A549 (cell line): ENCODE measurements at regions not wholly inside any gene's neighbourhood (a gene's known extent, or its start where the extent isn't known, plus 50 kb on each side); places are given as distances from the start of the nearest gene placed in this dataset.

Source experiments
- ATAC-seq, 2 experiments: fragments of 200-7000 bp in 1 of 2; fragments of >200 bp in 1 of 2; cut with Nextera tagmentation in 1 of 2; cut with Tn5 transposase in 1 of 2; 3 replicates each; pipeline versions ENCODE4 v1.8.0 to v1.9.1; 2018 to 2020; ENCODE audit warnings: mild to moderate bottlenecking in 1 of 2, moderate library complexity in 1 of 2
- CTCF ChIA-PET: fragments of 300-600 bp; sonication (Branson Sonifier 250); formaldehyde crosslinking; extraction: SDS; loops from one replicate; lab custom pipeline; 2021; ENCODE audit warnings: antibody characterized with exemption, inconsistent platforms; lab: Yijun Ruan, JAX
- POLR2A ChIA-PET: fragments of 350-600 bp; formaldehyde crosslinking; extraction: SDS; loops from one replicate; lab custom pipeline; 2021; ENCODE audit warnings: antibody characterized with exemption, inconsistent platforms; lab: Yijun Ruan, JAX
- DNase-seq, 2 experiments: peaks; one replicate each; pipeline versions ENCODE4 v3.0.0 to v3.0.0-alpha.2; 2011 to 2016; ENCODE audit warnings: low read depth in 1 of 2, low spot score in 1 of 2
- FAIRE-seq: peaks from 2 replicates; lab custom pipeline; 2011; peaks lifted over from hg19 to GRCh38; lab: Jason Lieb, UNC
- H3K27ac ChIP-seq, 2 experiments: fragments of >200 bp; sonication (Bioruptor Twin); formaldehyde crosslinking; 3 replicates each; pipeline ENCODE4 v1.5.1; 2016 to 2017
- H3K4me1 ChIP-seq: fragments of >200 bp; sonication (Bioruptor Twin); formaldehyde crosslinking; 3 replicates; pipeline ENCODE4 v1.6.1; 2016
- H3K4me2 ChIP-seq: fragments of >200 bp; sonication (Bioruptor Twin); formaldehyde crosslinking; 3 replicates; pipeline ENCODE4 v1.6.1; 2016
- H3K4me3 ChIP-seq: fragments of >200 bp; sonication (Bioruptor Twin); formaldehyde crosslinking; 3 replicates; pipeline ENCODE4 v1.5.1; 2016
- H3K9me3 ChIP-seq: fragments of >200 bp; sonication (Bioruptor Twin); formaldehyde crosslinking; 3 replicates; pipeline ENCODE4 v1.6.1; 2016
- BHLHE40 ChIP-seq: IDR thresholded peaks from 2 replicates; pipeline ENCODE4 v1.6.1; 2012; ENCODE audit warnings: low read depth, low read length, inconsistent platforms
- CEBPB ChIP-seq, 2 experiments: fragments of >200 bp in 1 of 2; sonication (Bioruptor Twin) in 1 of 2; formaldehyde crosslinking in 1 of 2; IDR thresholded peaks; 2 replicates each; pipeline ENCODE4 v1.6.1; 2012 to 2016
- CHD4 ChIP-seq: fragments of 200-600 bp; sonication (generic); IDR thresholded peaks from 2 replicates; pipeline ENCODE4 v1.6.1; 2016; ENCODE audit warnings: antibody characterized with exemption, mild to moderate bottlenecking, borderline replicate concordance
- CTCF ChIP-seq: fragments of >200 bp; sonication (Bioruptor Twin); formaldehyde crosslinking; IDR thresholded peaks from 3 replicates; pipeline ENCODE4 v1.5.1; 2016
- E2F6 ChIP-seq: IDR thresholded peaks from 2 replicates; pipeline ENCODE4 v1.6.1; 2012; ENCODE audit warnings: low read depth, borderline replicate concordance
- ELK1 ChIP-seq: fragments of 150-350 bp; IDR thresholded peaks from 2 replicates; pipeline ENCODE4 v1.6.1; 2014; ENCODE audit warnings: low read depth, mild to moderate bottlenecking, low read length
- FOSL2 ChIP-seq, 2 experiments: fragments of 450-650 bp in 1 of 2; fragments of >200 bp in 1 of 2; sonication (Bioruptor Twin) in 1 of 2; formaldehyde crosslinking; IDR thresholded peaks; 2 replicates each; pipeline versions ENCODE4 v1.5.0 to v1.6.1; 2016 to 2020; ENCODE audit warnings: mild to moderate bottlenecking in 1 of 2, moderate library complexity in 1 of 2
- GATA3 ChIP-seq: IDR thresholded peaks from 2 replicates; pipeline ENCODE4 v1.6.1; 2012; ENCODE audit warnings: borderline replicate concordance
- HDAC2 ChIP-seq: fragments of 200-600 bp; sonication (generic); IDR thresholded peaks from 2 replicates; pipeline ENCODE4 v1.6.1; 2016
- HOXB13 ChIP-seq: fragments of 250-450 bp; sonication (Bioruptor Pico); IDR thresholded peaks from 2 replicates; pipeline ENCODE4 v1.5.0; 2020; ENCODE audit warnings: low read depth, mild to moderate bottlenecking, moderate library complexity
- HOXB5 ChIP-seq: fragments of 250-450 bp; sonication (Bioruptor Pico); IDR thresholded peaks from 2 replicates; pipeline ENCODE4 v1.5.0; 2020; ENCODE audit warnings: mild to moderate bottlenecking, moderate library complexity
- JUN ChIP-seq, 2 experiments: fragments of >200 bp; sonication (Bioruptor Twin); formaldehyde crosslinking; IDR thresholded peaks; 2 replicates in 1 of 2; 3 replicates in 1 of 2; pipeline ENCODE4 v1.6.1; 2016 to 2017
- JUNB ChIP-seq: fragments of >200 bp; sonication (Bioruptor Twin); formaldehyde crosslinking; IDR thresholded peaks from 2 replicates; pipeline ENCODE4 v1.6.1; 2016
- KDM1A ChIP-seq: fragments of 200-600 bp; sonication (generic); IDR thresholded peaks from 2 replicates; pipeline ENCODE4 v1.6.1; 2016; ENCODE audit warnings: low read depth, mild to moderate bottlenecking
- MAFK ChIP-seq: fragments of 450-650 bp; IDR thresholded peaks from 2 replicates; pipeline ENCODE4 v1.6.1; 2014; ENCODE audit not compliant: partially characterized antibody
- MAX ChIP-seq: IDR thresholded peaks from 2 replicates; pipeline ENCODE4 v1.6.1; 2012
- MYC ChIP-seq: IDR thresholded peaks from 2 replicates; pipeline ENCODE4 v1.6.1; 2012; ENCODE audit warnings: mild to moderate bottlenecking, inconsistent platforms, low read length, improper control_type of control experiment, borderline replicate concordance
- NPAS2 ChIP-seq: fragments of 250-450 bp; sonication (Bioruptor Pico); IDR thresholded peaks from 2 replicates; pipeline ENCODE4 v1.8.0; 2022; ENCODE audit warnings: mild to moderate bottlenecking, moderate library complexity, borderline replicate concordance
- NR3C1 ChIP-seq: fragments of >200 bp; sonication (Bioruptor Twin); formaldehyde crosslinking; IDR thresholded peaks from 3 replicates; pipeline ENCODE4 v1.6.1; 2017
- POLR2A ChIP-seq: IDR thresholded peaks from 2 replicates; pipeline ENCODE4 v1.6.1; 2012; ENCODE audit warnings: mild to moderate bottlenecking, low read length
- RCOR1 ChIP-seq: fragments of 150-350 bp; IDR thresholded peaks from 2 replicates; pipeline ENCODE4 v1.6.1; 2014; ENCODE audit warnings: antibody characterized with exemption, low read length, low read depth
- RNF2 ChIP-seq: fragments of 200-600 bp; sonication (generic); IDR thresholded peaks from 2 replicates; pipeline ENCODE4 v1.6.1; 2016; ENCODE audit warnings: low read depth, mild to moderate bottlenecking, antibody characterized with exemption, moderate library complexity, borderline replicate concordance
- TP53 ChIP-seq: fragments of 250-450 bp; sonication (Bioruptor Pico); IDR thresholded peaks from 2 replicates; pipeline ENCODE4 v1.5.0; 2021; ENCODE audit warnings: mild to moderate bottlenecking, moderate library complexity
- ZNF302 ChIP-seq: fragments of 250-450 bp; sonication (Bioruptor Pico); IDR thresholded peaks from 2 replicates; pipeline ENCODE4 v1.9.0; 2021; ENCODE audit warnings: inconsistent platforms, mild to moderate bottlenecking, moderate library complexity
- ZSCAN20 ChIP-seq: fragments of 250-450 bp; sonication (Bioruptor Pico); IDR thresholded peaks from 2 replicates; pipeline ENCODE4 v1.8.0; 2022; ENCODE audit warnings: mild to moderate bottlenecking, moderate library complexity
- WGBS: methylation state at CpG from one replicate; pipeline ENCODE4 v1.1.6; 2017; ENCODE audit errors: missing lambda C conversion rate; 5-methylcytosine and 5-hydroxymethylcytosine counted together

GRCh38 chrX:117053260-117053659, 590.5 kb upstream of the CT83 start:
- CTCF ChIA-PET, result no interaction called here
- FAIRE-seq (no peak), DNase-seq (no peak)
- 11% methylated on average over 1 of the region's 1 CpG for WGBS
- Histone ChIP-seq H3K4me3 (no peak overlapping the region), H3K9me3 (no peaks in the 10 kb centered on the region), H3K4me1 (no peaks in the 10 kb centered on the region), H3K4me2 (no peak overlapping the region), H3K27ac (no peak overlapping the region)
- POLR2A ChIA-PET, result no interaction called here
- TF ChIP-seq MAFK (peak; percentile 50), CTCF (no peak)
- TF ChIP-seq, all 56 proteins: peak for 1
- no peak for ATAC-seq

- H3K27ac ChIP-seq, result no peak overlapping the region
- no peak for FAIRE-seq
- DNase-seq, result no peak
- no peak overlapping the region for H3K4me3 ChIP-seq
- ChIA-PET CTCF (no interaction called here), POLR2A (no interaction called here)
- WGBS, result 0% methylated on average over 1 of the region's 1 CpG
- H3K4me2 ChIP-seq, result no peak overlapping the region
- TF ChIP-seq BHLHE40 (no peak), KDM1A (no peak), GATA3 (no peak), NPAS2 (no peak), JUNB (no peak), HOXB13 (CRISPR knock-in tag) (no peak), MAFK (no peak), RNF2 (no peak), ELK1 (no peak), NR3C1 (no peak), CEBPB (IDR thresholded peaks at IDR 0.05) (no peak), CHD4 (no peak), JUN (IDR thresholded peaks at IDR 0.05) (no peak)
- no peak for ATAC-seq
- no peaks in the 10 kb centered on the region for H3K4me1 ChIP-seq
- H3K9me3 ChIP-seq, result no peaks in the 10 kb centered on the region
These were observed 576.2 kb upstream of the CT83 start for GRCh38 chrX:117038918-117039440.

GRCh38 chrX:117010243-117010642, 547.5 kb upstream of the CT83 start:
- Histone ChIP-seq H3K27ac (no peak overlapping the region), H3K4me3 (no peak overlapping the region), H3K4me1 (no peaks in the 10 kb centered on the region), H3K9me3 (no peaks in the 10 kb centered on the region), H3K4me2 (no peak overlapping the region)
- no peak for DNase-seq
- ATAC-seq, result no peak
- no peak for TF ChIP-seq RCOR1
- no peak for TF ChIP-seq ZNF302 (CRISPR knock-in tag)
- no peak for TF ChIP-seq TP53 (CRISPR knock-in tag)
- no peak for TF ChIP-seq RNF2
- TF ChIP-seq HOXB5 (CRISPR knock-in tag), result no peak
- no peak for TF ChIP-seq POLR2A
- no peak for TF ChIP-seq E2F6
- TF ChIP-seq FOSL2 (IDR thresholded peaks at IDR 0.05), result no peak
- no peak for TF ChIP-seq FOSL2 (CRISPR knock-in tag; IDR thresholded peaks at IDR 0.05)
- TF ChIP-seq ZSCAN20 (CRISPR knock-in tag), result no peak
- no peak for TF ChIP-seq HDAC2
- TF ChIP-seq MAX, result no peak
- no peak for TF ChIP-seq GATA3
- no peak for TF ChIP-seq MYC
- no peak for TF ChIP-seq KDM1A
- ChIA-PET CTCF (interaction anchor here (0.7 kb wide), 1 partner anchor 825 kb away, joined by 3 read pairs; no protein-coding TSS in a partner anchor), POLR2A (no interaction called here)
- FAIRE-seq, result peak; percentile 74
